ENCODE measurements at regions not wholly inside any gene's neighbourhood (a gene's known extent, or its start where the extent isn't known, plus 50 kb on each side); places are given as distances from the start of the nearest gene placed in this dataset.
A peak's percentile ranks its signal among the peaks of the same experiment; 100 is the strongest.

- no peak overlapping the region for H3K4me3 Mint-ChIP-seq
- Histone ChIP-seq H3K4me1 (peaks cover 11% of the 10 kb centered on the region), H3K4me2 (peak overlapping the region; percentile 52), H3K27ac (no peak overlapping the region), H3K36me3 (no peaks in the 10 kb centered on the region), H3K9me3 (ENCODE audit: low read depth) (peaks cover 5% of the 10 kb centered on the region), H4K20me1 (ENCODE audit: low read depth) (no peaks in the 10 kb centered on the region), H2AFZ (replicated peaks) (peak overlapping the region; percentile 79), H3K9ac (no peak overlapping the region), H3F3A (ENCODE audit: low read depth) (peaks cover 3% of the 10 kb centered on the region), H3K4me3 (no peak overlapping the region), H3K27me3 (no peaks in the 10 kb centered on the region), H3K79me2 (ENCODE audit: low read depth) (no peaks in the 10 kb centered on the region)
- TF ChIP-seq, protein P1, sequence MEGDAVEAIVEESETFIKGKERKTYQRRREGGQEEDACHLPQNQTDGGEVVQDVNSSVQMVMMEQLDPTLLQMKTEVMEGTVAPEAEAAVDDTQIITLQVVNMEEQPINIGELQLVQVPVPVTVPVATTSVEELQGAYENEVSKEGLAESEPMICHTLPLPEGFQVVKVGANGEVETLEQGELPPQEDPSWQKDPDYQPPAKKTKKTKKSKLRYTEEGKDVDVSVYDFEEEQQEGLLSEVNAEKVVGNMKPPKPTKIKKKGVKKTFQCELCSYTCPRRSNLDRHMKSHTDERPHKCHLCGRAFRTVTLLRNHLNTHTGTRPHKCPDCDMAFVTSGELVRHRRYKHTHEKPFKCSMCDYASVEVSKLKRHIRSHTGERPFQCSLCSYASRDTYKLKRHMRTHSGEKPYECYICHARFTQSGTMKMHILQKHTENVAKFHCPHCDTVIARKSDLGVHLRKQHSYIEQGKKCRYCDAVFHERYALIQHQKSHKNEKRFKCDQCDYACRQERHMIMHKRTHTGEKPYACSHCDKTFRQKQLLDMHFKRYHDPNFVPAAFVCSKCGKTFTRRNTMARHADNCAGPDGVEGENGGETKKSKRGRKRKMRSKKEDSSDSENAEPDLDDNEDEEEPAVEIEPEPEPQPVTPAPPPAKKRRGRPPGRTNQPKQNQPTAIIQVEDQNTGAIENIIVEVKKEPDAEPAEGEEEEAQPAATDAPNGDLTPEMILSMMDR (IDR thresholded peaks at IDR 0.05), result peak; percentile 57
- TF ChIP-seq EZH2phosphoT487 (IDR thresholded peaks at IDR 0.05), result no peak
- TF ChIP-seq EZH2 (IDR thresholded peaks at IDR 0.05), result no peak
- H3K27me3 Mint-ChIP-seq (ENCODE audit: insufficient read depth, low read depth), result peaks cover 2% of the 10 kb centered on the region
- peaks cover 3% of the 10 kb centered on the region for H3K9me3 Mint-ChIP-seq
- DNase-seq (ENCODE audit: low spot score), result peak; percentile 74
- H3K4me1 Mint-ChIP-seq, result peaks cover 9% of the 10 kb centered on the region
- peak overlapping the region; percentile 37 for H3K27ac Mint-ChIP-seq
- no peaks in the 10 kb centered on the region for H3K36me3 Mint-ChIP-seq
Observed at GRCh38 chr2:31675485-31675901, 94.8 kb upstream of the SRD5A2 start.

GRCh38 chr2:31674446-31674845 is 93.7 kb upstream of the SRD5A2 start:
- peaks cover 9% of the 10 kb centered on the region for H3K4me1 Mint-ChIP-seq
- Histone ChIP-seq H3K27me3 (no peaks in the 10 kb centered on the region), H3K9ac (no peak overlapping the region), H3K4me1 (peaks cover 11% of the 10 kb centered on the region), H3F3A (ENCODE audit: low read depth) (peaks cover 3% of the 10 kb centered on the region), H3K79me2 (ENCODE audit: low read depth) (no peaks in the 10 kb centered on the region), H3K4me2 (no peak overlapping the region), H3K36me3 (no peaks in the 10 kb centered on the region), H4K20me1 (ENCODE audit: low read depth) (no peaks in the 10 kb centered on the region), H3K27ac (no peak overlapping the region), H3K4me3 (no peak overlapping the region), H2AFZ (replicated peaks) (no peak overlapping the region), H3K9me3 (ENCODE audit: low read depth) (peaks cover 5% of the 10 kb centered on the region)
- peaks cover 3% of the 10 kb centered on the region for H3K9me3 Mint-ChIP-seq
- H3K36me3 Mint-ChIP-seq, result no peaks in the 10 kb centered on the region
- TF ChIP-seq EZH2 (IDR thresholded peaks at IDR 0.05) (no peak), EZH2phosphoT487 (IDR thresholded peaks at IDR 0.05) (no peak)
- TF ChIP-seq, protein P1 (IDR thresholded peaks at IDR 0.05), result peak; percentile 16
- H3K27me3 Mint-ChIP-seq (ENCODE audit: insufficient read depth, low read depth), result peaks cover 2% of the 10 kb centered on the region
- H3K27ac Mint-ChIP-seq, result no peak overlapping the region
- no peak overlapping the region for H3K4me3 Mint-ChIP-seq
- no peak for DNase-seq (ENCODE audit: low spot score)

- no peak overlapping the region for H3K9ac ChIP-seq
- no peaks in the 10 kb centered on the region for H3K36me3 Mint-ChIP-seq
- no peaks in the 10 kb centered on the region for H3F3A ChIP-seq (ENCODE audit: low read depth)
- DNase-seq (ENCODE audit: low spot score), result no peak
- no peaks in the 10 kb centered on the region for H4K20me1 ChIP-seq (ENCODE audit: low read depth)
- H3K4me2 ChIP-seq, result no peak overlapping the region
- H3K79me2 ChIP-seq (ENCODE audit: low read depth), result no peaks in the 10 kb centered on the region
- H3K9me3 ChIP-seq (ENCODE audit: low read depth), result no peaks in the 10 kb centered on the region
- no peak overlapping the region for H2AFZ ChIP-seq (replicated peaks)
- H3K27me3 ChIP-seq, result no peaks in the 10 kb centered on the region
- H3K4me1 Mint-ChIP-seq, result no peaks in the 10 kb centered on the region
- H3K4me1 ChIP-seq, result no peaks in the 10 kb centered on the region
- no peak overlapping the region for H3K27ac Mint-ChIP-seq
- H3K36me3 ChIP-seq, result no peaks in the 10 kb centered on the region
- H3K9me3 Mint-ChIP-seq, result no peaks in the 10 kb centered on the region
- no peak overlapping the region for H3K27ac ChIP-seq
- no peaks in the 10 kb centered on the region for H3K27me3 Mint-ChIP-seq (ENCODE audit: insufficient read depth, low read depth)
- TF ChIP-seq, protein P1 (IDR thresholded peaks at IDR 0.05), result no peak
- no peak for TF ChIP-seq EZH2 (IDR thresholded peaks at IDR 0.05)
- no peak for TF ChIP-seq EZH2phosphoT487 (IDR thresholded peaks at IDR 0.05)
- no peak overlapping the region for H3K4me3 Mint-ChIP-seq
- H3K4me3 ChIP-seq, result no peak overlapping the region
Observed at GRCh38 chr2:31666878-31667277, 86.1 kb upstream of the SRD5A2 start.
